GM21390 (cell line): ENCODE measurements at regions not wholly inside any gene's neighbourhood (a gene's known extent, or its start where the extent isn't known, plus 50 kb on each side); places are given as distances from the start of the nearest gene placed in this dataset.

Experiments
- ATAC-seq: cut with Tn5 transposase; IDR thresholded peaks from one replicate; pipeline ENCODE4 v1.9.1; 2021; ENCODE audit not compliant: unreplicated experiment

- no peak for ATAC-seq
These were observed 74.6 kb upstream of the SPATA12 start for GRCh38 chr3:56985878-56986277.

DNA sequence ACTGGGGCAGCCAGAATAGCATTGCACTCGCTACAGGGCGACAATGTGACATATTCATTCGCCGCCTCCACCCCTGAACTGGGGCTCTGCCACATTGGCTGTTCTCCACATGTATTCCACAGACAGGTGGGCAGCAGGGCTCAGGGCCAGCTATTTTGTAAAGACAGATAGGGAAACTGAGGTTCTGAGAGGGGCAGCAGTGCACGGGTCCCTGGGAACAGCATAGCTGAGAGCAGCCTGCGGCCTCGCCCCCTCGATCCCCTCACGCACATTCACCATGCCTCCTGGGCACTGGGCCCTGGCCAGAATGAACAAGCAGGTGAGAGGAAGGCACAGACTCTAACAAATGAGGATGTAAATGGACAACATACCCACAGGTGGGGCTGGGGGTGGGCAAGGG lies 75.0 kb upstream of the SPATA12 start:
- no peak for ATAC-seq

- ATAC-seq = no peak
These were observed 77.0 kb upstream of the SPATA12 start for GRCh38 chr3:56983427-56983826.

DNA sequence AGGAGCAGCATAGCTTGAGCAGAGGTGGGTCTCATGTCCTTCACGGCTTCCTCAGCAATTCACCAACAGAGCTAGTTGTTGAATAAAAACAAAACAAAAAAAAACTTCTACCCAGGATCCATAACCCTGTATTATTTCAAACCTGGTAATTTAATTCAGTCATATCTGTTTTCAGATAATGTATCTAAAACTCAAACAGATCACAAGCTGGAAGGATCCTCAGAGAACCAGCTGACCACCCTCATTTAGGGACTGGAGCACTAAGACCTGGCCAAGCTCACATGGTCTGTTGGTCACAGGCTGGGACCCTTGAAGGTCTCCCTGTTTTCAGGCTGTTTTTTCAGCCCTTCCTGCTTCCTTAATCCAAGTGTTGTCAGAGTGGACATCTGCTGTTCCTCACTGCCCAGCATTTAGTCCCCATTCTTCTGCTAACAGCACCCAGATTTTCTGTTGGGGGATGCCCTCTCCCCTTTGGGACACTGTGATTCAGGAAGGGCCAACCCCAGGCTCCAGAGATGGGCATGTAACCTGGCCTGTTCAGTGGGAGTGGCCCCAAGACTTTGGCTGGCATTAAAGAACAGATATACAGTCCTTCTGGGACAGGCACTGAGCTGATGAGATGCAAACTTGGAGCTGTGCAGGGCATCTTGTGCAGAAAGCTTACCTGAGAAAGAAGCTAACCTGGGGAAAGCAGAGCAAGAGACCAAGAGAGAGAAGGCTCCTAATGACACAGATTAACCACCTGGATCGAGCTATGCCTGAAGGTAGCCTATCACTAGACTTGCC lies 78.8 kb upstream of the SPATA12 start:
- no peak for ATAC-seq

- no peak for ATAC-seq
These were observed 79.6 kb upstream of the SPATA12 start for GRCh38 chr3:56980798-56981390.

- no peak for ATAC-seq
These were observed 80.2 kb upstream of the SPATA12 start for GRCh38 chr3:56980243-56980642.

- no peak for ATAC-seq
These were observed 80.7 kb upstream of the SPATA12 start for GRCh38 chr3:56979791-56980190.

- no peak for ATAC-seq
These were observed 82.9 kb upstream of the SPATA12 start for GRCh38 chr3:56977561-56977889.

DNA sequence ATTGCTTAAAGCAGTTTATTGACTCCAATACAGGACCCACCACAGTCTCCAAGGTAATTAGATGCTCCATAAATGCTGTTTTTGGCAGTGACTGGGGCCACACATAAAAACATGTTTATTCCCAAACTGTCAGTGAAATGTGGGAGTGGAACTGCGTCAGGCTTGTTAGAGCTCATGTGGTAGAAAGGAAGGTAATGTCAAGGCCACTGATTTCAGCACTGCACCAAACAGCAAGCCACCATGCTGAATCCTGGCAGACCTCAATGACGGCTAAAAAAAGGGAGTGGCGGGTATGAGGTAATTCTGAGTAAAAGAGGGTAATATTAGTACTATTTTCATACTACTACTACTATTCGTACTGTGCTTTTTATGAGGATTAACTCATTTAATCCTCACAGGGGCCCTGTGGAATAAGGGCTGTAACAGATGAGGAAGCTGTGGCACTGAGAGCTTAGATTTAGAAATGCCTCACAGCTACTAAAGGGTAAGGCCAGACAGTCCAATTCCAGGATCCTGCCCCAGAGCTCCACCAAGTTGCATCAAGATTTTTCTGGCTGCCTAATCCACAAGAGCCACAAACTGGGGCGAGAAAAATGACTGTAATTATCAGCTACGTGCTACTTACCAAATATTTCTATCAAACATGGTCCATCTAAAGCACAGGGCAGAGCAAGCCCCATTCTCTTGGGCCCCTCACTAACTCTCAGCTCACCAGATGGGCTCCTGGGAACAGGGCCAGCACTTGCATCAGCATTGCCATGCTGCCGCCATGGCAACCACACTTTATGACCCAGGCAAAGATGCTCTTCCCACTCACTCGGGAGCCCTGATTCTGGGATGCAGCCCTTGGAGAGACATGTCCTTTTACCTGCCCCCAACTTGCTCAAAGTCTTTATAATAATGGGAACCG lies 83.6 kb upstream of the SPATA12 start:
- no peak for ATAC-seq

- ATAC-seq = no peak
These were observed 84.9 kb upstream of the SPATA12 start for GRCh38 chr3:56975567-56975966.

- no peak for ATAC-seq
These were observed 86.1 kb upstream of the SPATA12 start for GRCh38 chr3:56974247-56974930.

DNA sequence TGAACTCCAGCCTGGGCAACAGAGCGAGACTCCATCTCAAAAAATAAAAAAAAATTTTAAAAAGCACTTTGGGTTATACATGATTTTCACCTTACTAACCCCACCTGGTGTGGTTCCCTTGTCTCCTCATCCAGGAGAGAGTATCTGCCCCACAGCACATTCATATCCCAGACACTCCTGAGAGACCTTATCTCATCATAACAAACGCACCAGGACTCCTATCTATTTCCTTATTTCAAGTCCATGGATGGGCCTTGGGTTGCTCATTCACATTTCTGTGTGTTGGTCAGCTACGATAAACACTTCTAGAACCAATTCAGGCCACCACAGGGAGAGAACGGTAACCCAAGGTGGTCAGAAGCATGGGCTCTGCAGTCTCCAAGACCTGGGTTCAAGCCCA lies 88.6 kb upstream of the SPATA12 start:
- no peak for ATAC-seq

DNA sequence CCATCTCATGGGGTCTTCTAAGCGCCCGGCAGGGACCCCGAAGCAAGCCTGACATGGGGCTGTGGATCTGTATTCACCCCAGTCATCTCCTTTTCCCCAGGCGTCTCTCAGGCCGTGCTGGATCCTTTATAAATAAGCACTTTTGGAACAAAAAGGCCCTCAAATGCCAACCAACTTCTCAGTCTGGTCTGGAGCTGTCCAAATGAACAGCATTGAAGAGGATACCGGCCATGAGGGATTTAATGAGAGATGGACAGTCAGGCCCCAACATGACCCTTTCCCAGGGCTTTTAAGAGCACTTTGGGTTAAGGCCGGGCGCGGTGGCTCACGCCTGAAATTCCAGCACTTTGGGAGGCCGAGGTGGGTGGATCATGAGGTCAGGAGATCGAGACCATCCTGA lies 89.2 kb upstream of the SPATA12 start:
- ATAC-seq = no peak

DNA sequence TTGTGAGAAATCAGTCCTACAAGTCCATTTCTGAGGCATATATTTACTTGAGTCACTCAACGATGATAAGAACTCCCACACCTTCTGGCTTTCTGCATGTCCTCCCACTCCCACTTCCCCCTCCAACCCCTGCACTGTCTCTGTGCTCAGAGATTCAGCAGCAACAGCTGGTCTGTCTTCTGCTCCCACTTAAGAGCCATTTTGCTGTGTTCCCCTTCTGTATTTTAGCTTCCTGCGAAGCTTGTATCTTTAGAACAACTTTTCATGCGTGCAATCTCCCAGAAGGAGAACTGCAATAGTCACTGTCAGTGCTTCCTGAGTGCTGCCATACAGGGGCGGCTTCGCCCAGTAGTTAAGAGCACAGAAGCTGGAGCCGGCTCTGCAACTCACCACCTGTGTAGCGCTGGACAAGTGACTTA lies 90.0 kb upstream of the SPATA12 start:
- ATAC-seq = no peak

GRCh38 chr3:56969851-56970250 lies 90.6 kb upstream of the SPATA12 start:
- ATAC-seq = no peak

DNA sequence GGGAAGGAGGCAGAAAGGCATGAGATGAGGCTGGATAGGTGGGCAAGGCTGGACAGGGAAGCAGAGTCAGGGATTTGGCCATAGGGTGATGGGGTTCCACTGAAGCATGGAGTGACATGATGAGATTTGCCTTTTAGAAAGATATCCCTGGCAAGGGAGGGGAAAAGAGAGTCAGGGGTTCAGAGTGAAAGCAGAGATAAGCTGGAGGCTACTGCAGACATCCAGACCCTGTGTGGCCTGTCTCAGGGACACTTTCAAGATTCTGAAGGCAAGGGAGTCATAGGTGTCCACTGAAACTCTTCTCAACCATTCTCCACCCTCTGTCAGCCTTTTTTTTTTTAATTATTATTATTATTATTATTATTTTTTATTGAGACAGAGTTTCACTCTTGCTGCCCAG lies 94.0 kb upstream of the SPATA12 start:
- no peak for ATAC-seq

DNA sequence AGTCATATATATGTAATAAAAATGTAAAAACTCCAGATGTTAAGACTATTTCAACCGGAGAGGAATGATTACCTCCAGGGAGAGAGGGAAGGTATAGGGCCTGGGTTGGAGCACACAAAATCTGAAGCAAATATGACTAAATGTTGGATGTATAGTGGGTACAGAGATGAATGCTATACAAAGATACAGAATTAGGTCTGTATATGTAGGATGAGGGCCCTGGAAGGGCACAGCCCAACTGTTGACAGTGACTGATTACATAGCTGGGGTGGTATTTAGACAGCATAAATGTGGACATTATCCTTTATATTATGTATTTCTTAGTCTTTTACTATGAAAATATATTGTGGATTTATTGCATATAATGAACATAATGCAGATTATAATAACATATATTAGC lies 94.4 kb upstream of the SPATA12 start:
- no peak for ATAC-seq

GRCh38 chr3:56962922-56963321 lies 97.5 kb upstream of the SPATA12 start:
- ATAC-seq = no peak

- ATAC-seq = no peak
These were observed 98.3 kb upstream of the SPATA12 start for GRCh38 chr3:56962206-56962605.

GRCh38 chr3:56960234-56960917 lies 100.1 kb upstream of the SPATA12 start:
- ATAC-seq = no peak

- ATAC-seq = no peak
These were observed 101.6 kb upstream of the SPATA12 start for GRCh38 chr3:56958879-56959278.
